ENCODE measurements at regions not wholly inside any gene's neighbourhood (a gene's known extent, or its start where the extent isn't known, plus 50 kb on each side); places are given as distances from the start of the nearest gene placed in this dataset.

GRCh38 chr3:135453326-135453725, 512.2 kb upstream of the PPP2R3A start:
- TF ChIP-seq MAX (IDR thresholded peaks at IDR 0.05): no peak
- TF ChIP-seq, protein P1, sequence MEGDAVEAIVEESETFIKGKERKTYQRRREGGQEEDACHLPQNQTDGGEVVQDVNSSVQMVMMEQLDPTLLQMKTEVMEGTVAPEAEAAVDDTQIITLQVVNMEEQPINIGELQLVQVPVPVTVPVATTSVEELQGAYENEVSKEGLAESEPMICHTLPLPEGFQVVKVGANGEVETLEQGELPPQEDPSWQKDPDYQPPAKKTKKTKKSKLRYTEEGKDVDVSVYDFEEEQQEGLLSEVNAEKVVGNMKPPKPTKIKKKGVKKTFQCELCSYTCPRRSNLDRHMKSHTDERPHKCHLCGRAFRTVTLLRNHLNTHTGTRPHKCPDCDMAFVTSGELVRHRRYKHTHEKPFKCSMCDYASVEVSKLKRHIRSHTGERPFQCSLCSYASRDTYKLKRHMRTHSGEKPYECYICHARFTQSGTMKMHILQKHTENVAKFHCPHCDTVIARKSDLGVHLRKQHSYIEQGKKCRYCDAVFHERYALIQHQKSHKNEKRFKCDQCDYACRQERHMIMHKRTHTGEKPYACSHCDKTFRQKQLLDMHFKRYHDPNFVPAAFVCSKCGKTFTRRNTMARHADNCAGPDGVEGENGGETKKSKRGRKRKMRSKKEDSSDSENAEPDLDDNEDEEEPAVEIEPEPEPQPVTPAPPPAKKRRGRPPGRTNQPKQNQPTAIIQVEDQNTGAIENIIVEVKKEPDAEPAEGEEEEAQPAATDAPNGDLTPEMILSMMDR (IDR thresholded peaks at IDR 0.05; ENCODE audit: low read depth, low read length, missing input control): no peak
- no peak for TF ChIP-seq TAF1 (conservative IDR thresholded peaks at IDR 0.05)
- TF ChIP-seq, protein P2, sequence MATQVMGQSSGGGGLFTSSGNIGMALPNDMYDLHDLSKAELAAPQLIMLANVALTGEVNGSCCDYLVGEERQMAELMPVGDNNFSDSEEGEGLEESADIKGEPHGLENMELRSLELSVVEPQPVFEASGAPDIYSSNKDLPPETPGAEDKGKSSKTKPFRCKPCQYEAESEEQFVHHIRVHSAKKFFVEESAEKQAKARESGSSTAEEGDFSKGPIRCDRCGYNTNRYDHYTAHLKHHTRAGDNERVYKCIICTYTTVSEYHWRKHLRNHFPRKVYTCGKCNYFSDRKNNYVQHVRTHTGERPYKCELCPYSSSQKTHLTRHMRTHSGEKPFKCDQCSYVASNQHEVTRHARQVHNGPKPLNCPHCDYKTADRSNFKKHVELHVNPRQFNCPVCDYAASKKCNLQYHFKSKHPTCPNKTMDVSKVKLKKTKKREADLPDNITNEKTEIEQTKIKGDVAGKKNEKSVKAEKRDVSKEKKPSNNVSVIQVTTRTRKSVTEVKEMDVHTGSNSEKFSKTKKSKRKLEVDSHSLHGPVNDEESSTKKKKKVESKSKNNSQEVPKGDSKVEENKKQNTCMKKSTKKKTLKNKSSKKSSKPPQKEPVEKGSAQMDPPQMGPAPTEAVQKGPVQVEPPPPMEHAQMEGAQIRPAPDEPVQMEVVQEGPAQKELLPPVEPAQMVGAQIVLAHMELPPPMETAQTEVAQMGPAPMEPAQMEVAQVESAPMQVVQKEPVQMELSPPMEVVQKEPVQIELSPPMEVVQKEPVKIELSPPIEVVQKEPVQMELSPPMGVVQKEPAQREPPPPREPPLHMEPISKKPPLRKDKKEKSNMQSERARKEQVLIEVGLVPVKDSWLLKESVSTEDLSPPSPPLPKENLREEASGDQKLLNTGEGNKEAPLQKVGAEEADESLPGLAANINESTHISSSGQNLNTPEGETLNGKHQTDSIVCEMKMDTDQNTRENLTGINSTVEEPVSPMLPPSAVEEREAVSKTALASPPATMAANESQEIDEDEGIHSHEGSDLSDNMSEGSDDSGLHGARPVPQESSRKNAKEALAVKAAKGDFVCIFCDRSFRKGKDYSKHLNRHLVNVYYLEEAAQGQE (IDR thresholded peaks at IDR 0.05): no peak
- TF ChIP-seq YY1 (IDR thresholded peaks at IDR 0.05): no peak

All from liver (tissue), 3 donors.